Hematopoietic multipotent progenitor cell treated with erythropoietin and hydrocortisone succinate and interleukin-3 and kit ligand, for 8 days (in vitro differentiated cells): ENCODE measurements at regions not wholly inside any gene's neighbourhood (a gene's known extent, or its start where the extent isn't known, plus 50 kb on each side); places are given as distances from the start of the nearest gene placed in this dataset.

Source experiments
- DNase-seq: peaks from one replicate; pipeline ENCODE4 v3.0.0-alpha.2; 2015

DNA sequence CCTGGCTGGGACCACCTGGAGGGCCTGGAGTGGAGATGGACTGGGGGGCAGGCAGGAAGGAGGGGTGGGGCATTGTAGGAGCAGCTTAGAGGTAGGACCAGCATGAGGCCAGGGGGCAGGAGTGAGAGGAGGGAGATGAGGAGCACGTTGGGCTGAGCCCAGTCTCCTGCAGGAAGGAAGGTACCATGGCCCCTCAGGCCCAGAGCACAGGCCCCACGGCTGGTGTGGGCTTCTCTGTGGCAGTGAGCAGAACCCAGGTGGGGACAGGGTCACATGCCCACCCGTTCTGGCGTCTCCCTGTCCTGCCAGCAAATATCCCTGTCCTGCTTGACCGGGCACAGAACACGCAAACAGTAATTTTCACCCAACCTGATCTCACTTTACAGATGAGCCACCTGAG, 141.8 kb downstream of the ENGASE start:
- no peak for DNase-seq

DNA sequence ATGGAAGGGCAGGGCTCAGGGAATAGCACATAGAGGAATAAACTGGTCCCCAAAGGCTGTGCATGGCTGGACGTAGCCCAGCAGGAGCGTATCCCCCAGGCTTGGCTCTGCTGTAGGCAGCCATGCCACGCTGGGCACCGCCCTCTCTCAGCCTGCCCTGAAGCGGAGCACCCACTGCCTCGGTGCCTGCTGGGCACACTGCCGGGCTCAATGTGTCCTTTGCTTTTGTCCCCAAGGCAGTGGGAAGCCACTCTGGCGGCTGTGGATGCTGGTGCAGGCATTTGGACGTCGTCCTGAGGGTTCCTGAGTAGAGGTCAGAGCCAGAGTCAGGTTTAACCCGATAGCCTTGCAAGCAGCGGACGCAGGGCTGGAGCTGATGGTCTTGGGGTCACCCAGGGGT, 141.0 kb downstream of the ENGASE start:
- DNase-seq = no peak

DNA sequence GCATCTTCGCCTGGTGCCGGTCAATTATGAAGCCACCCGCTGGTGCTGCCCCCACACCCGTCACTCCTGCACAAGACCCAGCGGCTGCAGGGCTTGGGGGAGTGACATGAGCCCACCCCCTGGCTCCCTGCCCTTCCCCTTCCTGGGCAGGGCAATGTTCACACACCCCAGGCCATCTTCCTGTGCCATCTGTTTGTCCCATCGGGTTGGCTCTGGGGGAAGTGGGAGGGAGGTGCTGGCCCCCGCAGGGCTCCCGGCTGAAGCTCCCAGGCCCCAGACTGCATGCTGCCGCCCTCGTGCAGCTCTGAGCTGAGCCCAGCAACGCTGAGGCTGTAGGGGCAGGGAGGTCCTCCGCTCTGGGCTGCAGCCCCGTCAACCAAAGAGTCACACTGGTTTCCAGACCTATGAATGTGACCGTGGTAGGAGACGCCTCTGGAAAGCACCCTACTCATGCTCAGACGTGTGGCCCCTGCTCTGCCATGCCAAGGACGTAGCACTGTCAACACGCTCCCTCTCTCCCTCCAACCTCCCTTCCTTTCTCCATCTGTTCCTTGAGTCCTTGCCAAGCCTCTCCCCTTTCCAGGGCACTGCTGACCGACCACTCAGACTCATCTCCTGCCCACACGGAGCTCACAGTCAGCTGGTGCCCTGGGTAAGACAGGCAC, 140.4 kb downstream of the ENGASE start:
- DNase-seq = no peak

DNA sequence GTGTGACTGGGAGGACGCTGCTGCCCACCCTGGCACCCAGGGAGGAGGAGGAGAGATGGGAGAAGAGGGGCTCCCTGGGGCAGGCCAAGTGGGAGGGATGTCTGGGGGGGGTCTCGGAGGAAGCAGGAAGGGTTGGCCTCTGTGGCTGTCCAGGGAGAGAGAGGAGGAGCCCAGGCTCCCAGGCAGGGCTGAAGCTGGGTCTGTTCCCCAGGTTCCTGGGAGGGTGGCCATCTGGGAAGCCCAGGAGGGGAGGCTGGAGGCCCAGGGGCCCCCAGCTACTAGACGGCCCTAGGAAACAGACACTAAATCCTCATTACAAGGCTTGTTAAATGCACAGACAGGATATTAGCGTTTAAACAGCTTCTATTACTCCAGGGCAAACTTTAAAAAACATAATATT, 139.8 kb downstream of the ENGASE start:
- no peak for DNase-seq

DNA sequence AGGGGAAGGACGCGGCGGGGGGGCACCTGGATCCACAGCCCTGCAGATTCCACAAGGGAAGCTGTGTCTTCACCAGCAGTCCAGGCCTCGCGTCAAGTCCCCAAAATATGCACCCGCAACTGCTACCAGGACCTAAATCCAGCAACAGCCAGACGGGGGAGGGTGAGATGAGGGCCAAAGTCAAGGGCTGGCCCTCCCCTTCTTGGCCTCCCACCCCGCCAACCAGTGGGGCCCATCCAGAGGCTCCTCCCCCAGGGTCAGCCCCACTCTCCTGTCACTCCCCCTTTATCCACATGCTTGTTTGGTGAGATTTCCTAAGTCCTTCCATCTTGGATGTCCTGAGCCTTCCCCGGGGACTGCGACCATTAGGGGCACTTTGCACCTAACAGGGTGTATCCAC, 138.7 kb downstream of the ENGASE start:
- DNase-seq = no peak

DNA sequence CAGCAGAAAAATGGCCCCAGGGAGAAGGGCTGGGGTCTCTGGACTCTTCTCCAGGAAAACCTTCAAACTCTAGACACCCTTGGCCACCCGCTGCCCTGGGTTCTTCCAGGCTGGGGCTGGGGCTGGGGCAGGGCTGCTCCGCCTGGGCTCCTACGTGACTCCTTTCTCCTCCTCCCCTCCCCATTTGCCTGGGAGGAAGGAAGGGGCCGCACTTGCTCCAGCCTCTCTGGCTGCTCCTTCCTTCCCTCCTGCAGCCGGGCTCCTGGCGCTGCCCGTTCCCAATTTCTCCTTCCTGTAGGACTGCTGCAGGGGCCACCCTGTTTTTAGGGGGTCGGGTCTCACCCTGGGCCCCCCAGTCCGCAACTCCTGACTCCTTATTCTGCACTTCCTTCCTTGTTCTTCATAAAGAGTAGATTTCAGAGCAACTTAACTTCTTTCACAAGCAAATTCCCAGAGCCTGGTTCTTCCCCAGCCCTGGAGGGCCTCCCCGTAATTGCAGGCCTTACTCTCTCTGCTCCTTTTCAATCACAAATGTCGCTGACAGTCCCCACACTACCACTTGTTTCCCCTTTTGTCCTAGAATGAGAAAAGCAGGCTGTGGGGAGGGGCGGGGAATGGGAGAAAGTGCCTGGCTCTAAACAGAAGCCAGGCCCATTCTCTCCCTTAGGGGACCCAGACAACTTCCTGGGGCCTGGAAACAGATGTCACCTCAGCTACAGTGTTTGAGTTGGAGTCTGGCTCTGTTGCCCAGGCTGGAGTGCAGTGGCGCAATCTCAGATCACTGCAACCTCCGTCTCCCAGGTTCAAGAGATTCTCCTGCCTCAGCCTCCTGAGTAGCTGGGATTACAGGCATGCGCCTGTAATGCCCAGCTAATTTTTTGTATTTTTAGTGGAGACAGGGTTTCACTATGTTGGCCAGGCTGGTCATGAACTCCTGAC, 137.8 kb downstream of the ENGASE start:
- no peak for DNase-seq

DNA sequence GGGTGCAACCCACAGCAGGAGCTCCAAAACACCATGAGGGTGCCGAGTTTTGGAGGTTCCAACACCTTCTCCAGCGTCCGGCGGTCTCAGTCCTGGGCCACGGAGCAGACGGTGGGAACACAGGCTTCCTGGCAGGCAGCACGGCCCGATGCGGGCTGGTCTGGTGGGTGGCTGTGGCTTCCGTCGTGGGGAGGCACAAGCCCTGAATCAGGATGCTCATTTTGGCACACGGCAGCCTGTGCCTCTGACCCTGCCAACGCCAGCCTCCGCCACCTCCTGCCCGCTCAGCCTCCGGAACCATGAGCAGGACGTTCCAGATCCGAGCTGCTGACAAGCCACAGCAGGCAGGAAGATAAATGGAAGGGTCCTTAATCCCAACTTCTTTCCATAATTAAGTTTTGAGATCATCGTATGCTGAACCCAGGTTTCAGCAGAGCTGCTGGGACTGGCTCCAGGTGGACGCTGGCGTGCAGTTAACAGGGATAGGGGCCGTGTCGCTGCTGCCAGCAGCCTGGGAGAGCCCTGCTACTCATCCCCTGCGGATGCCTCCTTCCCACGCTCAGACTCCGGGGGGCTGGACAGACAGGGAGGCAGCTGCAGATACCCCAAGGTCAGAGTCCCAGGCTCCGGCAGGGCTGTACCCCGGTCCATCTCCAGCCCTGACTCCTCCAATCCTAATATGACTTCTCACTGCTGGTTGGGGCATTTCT, 136.6 kb downstream of the ENGASE start:
- DNase-seq = no peak

DNA sequence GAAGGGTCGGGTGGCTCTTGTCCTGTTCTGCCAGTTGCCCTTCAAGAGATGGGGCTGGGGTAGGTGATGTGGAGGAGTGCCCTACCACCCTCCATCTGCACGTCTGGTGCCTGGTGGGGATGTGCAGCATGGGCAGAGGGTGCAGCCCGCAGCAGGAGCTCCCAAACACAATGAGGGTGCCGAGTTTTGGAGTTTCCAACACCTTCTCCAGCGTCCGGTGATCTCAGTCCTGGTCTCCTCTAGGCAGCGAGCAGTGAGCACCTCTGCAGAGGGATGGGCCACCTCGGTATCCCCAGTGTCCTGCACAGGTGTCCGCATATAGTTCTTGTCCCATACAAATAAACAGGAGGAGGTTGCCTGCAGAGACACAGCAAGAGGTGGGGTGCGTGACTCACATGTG, 136.0 kb downstream of the ENGASE start:
- DNase-seq = no peak

DNA sequence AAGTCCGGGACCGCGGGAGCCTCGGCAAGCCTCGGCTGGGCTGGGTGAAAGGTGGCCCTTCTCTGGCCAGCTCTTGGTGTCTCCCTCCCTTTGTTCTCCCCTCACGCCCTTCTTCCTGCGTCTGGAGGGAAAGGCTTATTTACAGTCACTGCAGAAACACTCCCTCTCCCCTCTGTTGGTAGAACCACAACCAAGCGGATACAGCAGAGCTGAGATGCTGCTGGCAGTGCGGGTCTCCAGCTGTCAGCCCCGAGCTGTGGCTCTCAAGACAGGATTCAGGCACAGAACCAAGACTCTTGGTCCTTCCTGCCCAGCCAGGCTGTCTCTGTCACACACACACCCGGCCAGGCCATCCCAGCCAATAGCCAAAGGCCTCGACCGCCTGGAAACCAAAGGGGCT, 133.3 kb downstream of the ENGASE start:
- no peak for DNase-seq

DNA sequence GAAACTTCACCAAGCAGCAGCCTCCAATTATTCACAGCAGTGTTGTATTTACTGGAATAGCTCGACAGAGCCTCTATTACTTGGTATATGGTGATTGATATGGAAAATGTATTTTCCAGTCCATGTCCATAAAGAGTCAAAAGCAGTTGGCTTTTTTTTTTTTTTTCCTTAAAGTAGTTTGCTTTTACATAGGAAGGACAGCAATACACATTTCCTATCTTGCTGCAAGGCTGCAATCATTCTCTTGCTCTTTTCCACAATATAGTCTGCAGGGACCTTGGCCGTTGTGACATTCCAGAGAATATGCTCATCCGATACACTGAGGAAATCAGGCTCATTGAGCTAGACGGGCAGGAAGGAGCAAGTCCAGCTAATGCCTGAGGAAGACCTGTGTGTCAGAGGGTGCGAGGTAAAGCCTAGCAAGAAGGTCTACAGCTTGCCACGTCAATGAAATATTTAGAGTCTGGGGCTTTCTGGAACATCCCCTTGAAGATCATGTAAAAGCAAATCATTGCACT, 131.1 kb downstream of the ENGASE start:
- DNase-seq = no peak

DNA sequence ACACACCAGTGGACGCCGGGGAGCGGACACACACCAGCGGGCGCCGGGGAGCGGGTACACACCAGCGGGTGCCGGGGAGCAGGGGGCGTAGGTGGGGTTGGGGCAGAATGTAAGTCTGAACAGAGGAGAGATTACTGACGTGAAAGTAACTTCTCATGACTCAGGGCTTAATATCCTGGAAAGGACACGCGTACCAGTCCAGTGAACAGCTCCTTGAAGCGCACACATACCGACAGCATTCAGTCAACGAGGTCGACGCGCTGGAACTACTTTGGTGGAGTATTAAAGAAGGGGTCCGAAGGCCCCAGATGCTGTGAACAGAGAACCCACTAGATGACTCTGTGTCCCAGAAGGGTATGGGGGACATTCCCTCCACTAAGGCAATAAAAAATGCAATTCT, 129.6 kb downstream of the ENGASE start:
- no peak for DNase-seq

DNA sequence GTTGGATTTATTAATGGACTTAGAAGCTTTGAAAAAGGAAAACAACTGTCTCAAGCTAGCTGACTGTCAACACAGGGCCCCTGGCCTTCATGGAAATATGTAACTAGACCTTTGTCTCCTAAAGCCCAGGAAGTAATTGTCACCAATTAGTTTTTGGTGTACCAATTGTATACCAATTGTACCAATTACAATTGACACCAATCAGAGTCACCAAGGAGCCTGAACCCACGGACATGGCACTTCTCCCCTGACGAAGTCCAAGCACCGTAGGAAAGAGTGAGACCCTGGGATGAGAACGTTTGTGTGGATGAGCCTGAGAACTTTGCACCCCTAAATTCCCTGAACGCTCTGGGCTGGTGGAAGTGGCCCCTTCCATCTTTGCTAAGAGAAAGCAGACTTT, 129.0 kb downstream of the ENGASE start:
- DNase-seq = no peak

DNA sequence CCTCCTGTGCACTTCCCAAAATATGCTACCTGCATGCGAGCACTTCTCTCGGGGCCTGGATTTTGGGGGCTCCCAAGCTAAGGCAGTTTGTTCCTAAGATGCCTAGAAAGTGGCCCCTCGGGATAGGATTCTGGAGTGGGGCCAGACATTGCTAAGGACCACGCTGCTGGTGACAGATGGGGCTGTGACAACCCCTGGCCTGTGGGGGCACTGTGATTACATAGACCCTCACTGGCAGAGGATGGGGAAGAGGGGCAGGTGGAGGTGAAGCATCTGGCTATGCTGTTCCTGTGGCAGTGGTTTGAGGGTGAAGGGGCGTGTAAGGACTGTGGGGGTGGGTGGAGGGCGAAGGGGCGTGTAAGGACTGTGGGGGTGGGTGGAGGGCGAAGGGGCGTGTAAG, 128.4 kb downstream of the ENGASE start:
- no peak for DNase-seq

DNA sequence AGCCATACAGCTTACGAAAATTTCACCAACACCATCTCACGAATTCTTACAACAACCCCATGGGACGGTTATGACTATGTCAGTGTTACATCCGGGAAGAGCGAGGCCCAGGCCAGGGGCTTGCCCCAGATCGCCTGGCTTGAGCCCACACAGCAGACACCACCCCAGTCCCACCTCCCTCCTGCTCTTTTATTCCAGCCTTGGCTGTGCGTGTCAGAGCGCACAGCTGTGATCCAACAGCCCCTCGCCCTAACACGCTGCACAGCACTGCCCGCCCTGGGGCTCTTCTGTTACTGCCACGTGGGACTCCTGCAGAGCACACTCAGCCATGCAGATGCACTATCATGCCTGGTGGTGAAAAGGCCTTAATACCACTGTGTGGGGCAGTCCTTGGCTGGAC, 127.9 kb downstream of the ENGASE start:
- no peak for DNase-seq

DNA sequence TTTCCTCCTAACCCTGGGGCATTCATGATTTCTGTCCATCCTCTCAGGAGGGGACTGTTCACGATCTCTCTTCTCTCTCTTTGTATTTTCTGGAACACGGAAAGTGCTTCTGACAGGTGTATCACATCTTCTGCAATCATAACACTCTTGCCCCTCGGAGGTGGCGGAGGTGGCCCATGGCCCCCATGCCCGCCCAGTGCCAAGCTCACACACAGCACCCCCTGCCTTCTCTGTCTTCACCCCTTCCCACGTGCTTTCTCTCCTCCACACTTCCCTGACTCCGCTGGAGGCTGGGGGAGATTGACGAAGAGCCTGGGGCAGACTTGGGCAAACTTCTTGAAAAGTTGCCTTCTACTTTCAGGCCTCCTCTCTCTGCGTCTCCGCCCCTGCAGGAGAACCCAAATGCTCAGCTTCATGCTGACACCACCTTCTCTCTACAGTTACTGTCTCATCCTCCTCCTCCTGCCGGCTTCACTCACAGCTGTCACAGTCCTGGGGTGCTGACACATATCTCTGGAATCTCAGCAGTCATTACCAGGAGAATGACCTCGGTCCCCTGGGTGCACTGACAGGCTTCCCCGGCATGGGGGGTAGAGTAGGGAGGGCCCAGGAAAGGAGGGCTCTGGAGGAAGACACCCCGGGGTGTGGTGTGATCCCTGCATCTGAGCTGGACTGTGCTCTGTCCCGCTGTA, 127.1 kb downstream of the ENGASE start:
- DNase-seq = no peak

DNA sequence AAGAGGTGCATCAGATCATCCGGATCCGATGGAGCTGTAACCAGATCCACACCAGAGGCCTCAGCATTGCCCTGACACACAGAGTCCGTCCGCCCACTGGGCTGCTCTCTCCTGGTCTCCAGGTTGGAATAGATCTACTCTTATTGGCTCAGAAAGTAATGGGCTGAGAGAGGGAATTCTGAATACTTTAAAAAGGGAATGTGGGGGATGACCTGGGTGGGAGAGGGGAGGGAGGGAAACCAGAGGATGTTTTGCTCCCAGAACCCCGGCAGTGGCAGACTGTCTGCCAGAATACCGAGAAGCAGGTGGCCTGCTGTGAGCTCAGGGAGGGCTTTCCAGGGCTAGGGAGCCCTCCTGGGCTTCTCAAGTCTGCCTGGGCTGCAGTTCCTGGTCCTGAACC, 126.5 kb downstream of the ENGASE start:
- no peak for DNase-seq

DNA sequence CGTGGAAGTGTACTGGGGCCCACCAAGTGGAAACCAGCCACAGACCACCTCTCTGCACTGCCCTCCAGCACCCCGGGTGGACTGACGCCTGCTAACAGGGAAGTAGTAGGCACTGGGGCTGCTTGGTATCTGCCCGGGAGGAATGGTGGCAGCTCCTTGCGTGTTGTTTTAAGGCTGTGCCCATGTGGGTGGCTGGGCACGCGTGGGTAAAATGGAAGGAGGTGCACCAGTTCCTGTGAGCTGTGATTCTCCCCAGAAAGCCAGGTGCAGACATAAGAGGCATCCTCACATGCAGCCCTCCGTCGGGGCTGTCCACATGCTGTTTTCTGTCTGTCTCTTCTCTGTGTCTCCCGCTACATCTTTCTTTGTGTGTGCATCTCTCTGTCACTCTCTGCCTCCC, 122.3 kb downstream of the ENGASE start:
- no peak for DNase-seq

DNA sequence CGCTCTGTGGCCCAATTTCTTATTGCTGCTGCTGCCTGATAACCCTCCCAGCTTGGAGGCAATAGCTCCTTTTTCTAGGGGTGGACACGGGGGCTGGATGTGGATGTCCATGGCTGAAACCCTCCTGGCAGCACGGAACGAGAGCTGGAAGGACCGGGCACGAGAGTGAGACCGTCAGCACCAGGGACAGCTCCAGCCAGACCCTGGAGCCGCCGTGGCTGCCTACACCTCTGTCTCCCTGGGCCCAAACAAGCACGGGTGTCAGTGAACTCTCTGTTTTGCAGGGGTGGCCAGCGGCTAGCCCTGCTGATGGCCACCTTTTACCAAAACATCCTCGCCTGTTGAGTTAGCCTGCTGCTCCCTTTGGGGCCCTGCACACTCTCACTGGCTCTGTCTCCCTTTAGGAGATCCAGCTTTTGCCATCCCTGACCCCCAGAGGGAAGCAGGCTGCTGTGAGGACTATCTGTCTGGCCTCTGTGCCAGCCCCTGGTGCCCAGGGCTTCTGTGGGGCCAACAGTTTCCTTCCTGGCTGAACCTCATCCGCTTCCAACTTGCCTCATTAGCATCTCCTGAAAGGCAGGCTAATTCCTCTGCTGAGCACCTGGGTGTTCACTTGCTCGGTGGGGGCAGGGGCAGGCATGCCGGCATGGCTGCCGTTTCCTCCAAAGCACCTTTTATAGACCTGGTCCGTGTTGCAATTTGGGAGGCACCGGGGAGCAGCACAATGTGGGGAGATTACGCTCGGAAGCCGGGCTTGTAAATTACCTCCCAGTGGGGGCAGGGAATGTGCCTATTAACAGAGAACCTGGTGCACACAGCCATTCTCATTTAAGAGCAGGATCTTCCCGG, 118.1 kb downstream of the ENGASE start:
- DNase-seq = peak; percentile 3

DNA sequence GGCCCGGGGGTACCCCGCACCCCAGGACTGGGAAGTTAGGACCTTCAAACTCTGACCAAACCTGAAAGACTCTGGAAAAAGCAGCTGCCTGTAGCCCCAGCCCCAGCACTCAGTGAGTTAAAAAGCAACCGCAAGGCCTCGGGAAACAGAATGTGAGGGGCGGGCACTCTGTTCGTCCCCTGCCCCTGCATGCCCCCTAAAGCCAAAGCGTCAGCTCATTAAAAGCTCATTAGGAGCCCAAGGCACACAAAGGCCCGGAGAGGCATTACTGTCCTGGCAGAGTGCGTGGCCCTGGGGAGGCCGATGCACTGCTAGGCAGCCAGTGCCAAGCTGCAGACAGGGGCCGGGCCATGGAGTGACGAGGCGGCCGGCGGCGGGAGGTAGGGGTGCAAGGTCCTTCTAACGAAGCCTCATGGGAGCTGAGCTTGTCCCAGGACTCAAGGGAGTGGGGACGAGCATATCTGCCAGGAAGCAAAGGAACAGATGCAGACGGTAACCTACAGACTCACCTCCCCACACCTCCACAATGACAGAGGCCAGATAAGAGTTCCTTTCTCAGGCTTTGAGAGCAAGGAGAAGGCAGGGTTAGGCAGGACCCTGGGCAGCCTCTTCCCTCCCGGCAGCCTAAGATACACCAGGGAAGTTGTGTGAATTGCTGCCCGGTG, 116.8 kb downstream of the ENGASE start:
- DNase-seq = no peak

DNA sequence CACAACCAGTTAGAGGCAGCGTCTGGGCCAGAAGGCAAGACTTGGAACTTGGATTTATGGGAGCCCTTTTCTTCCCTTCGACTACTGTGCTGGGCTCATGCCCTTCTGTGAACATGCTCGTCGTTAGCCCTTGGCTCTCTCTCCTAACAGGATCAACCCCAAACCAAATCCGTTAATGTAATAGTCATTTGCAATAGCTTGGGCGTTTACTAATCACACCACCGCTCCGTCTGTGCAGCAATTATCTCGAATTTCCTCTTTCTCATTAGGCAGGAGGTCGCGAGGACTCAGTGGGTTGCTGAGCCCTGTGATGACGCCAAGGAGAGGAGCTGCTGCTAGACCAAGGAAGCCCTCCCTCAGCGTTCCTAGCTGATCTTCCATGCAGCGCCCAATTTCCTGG, 114.7 kb downstream of the ENGASE start:
- no peak for DNase-seq

DNA sequence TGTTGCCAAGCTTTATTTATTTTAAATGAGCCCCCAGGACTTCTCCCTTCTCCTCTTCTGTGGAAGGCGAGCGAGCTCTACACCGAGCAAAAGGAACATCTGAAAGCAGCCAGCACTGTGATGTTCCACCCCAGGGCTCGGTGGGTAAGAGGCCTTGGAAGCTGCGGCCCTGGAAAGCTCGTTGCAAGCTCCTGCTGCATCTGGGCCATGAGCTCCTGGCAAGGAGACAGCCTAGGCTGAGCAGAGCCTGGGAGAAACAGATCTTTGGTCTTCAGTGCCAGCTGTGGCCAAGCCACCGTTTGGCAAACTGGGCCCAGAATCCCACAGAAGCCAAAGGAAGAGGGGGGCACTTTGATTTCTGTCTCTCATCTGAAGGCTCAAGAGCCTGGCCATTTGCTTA, 114.1 kb downstream of the ENGASE start:
- no peak for DNase-seq
